Daoy (cell line): ENCODE measurements at regions not wholly inside any gene's neighbourhood (a gene's known extent, or its start where the extent isn't known, plus 50 kb on each side); places are given as distances from the start of the nearest gene placed in this dataset.
"Not testable (repeated sequence)": the region's sequence is repeated elsewhere in the genome, so short reads cannot be mapped to it uniquely, and the experiment has no call there.

Experiments used
- DNase-seq: peaks from one replicate; pipeline ENCODE4 v3.0.0-alpha.2; 2015; ENCODE audit warnings: low read depth

DNA sequence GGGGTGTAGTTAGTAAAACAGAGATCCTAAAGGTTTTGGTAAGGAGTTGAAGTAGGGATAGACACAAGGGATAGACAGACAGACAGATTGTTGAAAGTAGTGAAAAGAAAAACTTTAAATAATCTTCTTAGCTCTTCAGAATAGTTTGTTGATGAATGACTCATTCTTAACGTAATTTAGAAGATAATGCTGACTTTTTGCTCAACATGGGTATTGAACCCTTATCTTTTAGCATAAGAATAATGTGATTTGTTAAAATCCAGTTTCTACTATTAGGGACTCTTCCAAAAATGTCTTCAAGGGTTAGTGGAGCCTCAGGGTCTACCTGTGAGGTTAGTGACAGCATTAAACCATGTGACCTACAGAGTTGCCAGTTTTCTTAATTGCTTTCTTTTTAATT is 411.2 kb downstream of the ETV1 start:
- DNase-seq: no peak

DNA sequence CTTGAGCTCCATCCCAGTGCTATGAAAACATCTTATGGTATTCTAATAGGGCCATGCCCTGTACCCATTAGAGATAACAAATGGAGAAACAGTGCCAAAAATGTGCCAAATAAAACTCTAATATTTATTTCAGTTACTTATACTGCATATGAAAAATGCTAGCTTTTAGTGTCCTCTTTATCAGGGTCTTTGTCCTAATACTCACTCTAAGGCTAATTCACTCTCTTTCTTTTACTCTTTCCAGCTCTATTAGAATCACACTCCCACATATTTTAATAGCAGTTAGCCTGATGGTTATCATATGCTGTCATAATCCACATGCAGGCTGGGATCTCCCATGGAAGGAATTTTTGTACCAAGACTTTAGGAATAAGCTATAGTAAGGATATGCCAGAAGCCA is 408.4 kb downstream of the ETV1 start:
- DNase-seq: no peak

DNA sequence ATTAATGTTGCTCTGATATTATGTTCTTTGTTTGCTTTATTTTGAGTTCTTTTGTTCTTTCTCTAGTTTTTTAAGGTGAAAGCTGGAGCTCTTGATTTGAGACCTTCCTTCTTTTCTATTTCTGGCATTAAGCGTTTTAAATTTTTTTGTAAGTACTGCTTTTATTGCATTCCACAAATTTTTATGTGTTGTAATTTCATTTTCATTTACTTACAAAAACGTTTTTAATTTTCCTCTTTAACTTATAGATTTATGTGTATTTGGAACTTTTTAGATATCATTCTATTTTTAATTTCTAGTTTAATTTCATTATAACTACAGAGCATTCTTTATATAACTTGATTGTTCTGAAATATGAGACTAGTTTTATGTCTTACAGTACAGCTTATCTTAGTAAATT is 395.6 kb downstream of the ETV1 start:
- DNase-seq: no peak

- no peak for DNase-seq
These were observed 387.4 kb downstream of the ETV1 start for GRCh38 chr7:13602036-13602435.

DNA sequence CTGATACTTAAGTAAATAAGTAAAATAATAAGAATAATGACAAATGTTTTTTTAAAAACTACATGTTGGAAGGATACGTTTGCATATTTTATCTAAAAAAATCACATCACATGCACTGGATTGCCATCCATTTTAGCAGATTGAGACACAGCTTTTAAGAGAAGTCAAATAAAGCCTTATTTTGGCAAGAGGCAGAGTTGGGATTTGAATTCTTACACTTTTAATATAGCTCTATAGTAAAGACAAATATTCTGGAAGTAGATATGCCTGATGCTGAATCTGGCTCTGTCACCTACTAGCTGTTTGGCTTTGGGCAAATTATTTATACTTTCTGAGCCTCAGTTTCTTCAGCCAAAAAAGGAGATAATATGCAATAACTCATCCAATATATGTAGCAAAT is 386.4 kb downstream of the ETV1 start:
- DNase-seq: no peak

DNA sequence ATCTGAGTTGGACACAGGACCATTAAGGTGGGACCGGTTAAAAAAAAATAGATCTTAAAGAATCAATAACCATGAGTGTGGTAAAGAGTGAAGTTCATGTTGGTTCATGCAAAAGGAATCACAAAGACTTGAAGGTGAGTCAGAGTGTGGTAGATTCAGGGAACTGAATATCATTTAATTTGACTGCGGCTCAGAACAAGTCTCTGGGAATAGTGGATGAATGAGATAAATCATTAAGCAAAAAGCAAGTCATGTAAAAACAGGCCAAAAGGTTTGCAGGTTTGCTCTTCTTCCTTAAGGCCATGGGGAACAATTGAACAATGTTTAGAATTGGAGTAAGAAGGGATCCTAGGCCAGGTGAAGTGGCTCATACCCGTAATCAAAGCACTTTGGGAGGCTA is 385.8 kb downstream of the ETV1 start:
- DNase-seq: no peak

- no peak for DNase-seq
These were observed 385.3 kb downstream of the ETV1 start for GRCh38 chr7:13604178-13604577.

- no peak for DNase-seq
These were observed 379.1 kb downstream of the ETV1 start for GRCh38 chr7:13610372-13610771.

- DNase-seq: no peak
These were observed 373.8 kb downstream of the ETV1 start for GRCh38 chr7:13615679-13616078.

DNA sequence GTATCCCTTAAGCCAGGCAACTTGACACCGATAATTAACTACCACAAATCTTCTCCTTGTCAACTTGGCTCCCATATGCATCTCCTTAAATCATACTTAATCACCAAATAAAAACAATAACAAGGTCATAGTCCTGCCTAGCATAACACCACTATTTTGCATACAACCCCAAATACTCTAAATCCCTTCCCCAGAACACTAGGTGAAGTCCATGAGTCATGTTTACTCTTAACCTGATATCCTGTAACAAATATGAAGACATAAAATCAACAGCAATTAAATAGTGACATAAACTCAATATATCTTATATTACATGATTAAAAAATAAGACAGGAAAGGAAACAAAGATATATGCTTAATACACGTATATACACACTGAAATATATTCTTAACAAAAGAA is 362.0 kb downstream of the ETV1 start:
- DNase-seq: no peak

DNA sequence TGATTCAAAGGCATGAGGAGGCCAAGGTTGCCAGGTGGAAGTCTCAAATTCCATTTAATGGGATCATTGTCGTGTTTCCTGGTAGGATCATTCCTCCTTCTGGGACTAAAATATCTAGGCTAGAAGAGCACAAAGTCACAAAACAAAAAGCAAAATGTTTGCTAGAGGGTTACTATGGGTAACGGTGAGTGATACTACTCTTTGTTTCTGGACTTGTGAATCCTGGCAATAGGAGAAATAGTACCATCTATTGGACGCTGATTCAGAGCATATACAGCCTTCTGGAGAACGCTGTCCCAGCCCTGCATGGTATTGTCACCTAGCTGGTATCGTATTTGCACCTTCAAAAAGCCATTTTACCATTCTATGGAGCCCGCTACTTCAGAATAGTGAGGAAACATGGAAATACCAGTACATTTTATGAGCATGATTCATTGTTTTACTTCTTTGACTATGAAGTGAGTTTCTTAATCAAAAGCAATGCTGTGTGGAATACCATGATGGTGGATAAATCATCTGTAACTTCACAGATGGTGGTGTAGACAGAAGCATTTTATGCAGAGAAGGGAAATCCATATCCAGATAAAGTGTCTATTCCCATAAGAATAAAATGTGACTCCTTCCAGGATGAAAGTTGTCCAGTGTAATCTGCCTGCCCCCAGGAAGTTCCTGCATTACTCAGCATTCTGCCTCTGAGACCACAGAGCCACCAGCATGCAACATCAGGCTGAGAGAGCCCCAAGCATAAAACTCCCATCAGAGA is 361.0 kb downstream of the ETV1 start:
- DNase-seq: peak; percentile 44

GRCh38 chr7:13631207-13632049 is 358.0 kb downstream of the ETV1 start:
- not testable (repeated sequence) for DNase-seq

DNA sequence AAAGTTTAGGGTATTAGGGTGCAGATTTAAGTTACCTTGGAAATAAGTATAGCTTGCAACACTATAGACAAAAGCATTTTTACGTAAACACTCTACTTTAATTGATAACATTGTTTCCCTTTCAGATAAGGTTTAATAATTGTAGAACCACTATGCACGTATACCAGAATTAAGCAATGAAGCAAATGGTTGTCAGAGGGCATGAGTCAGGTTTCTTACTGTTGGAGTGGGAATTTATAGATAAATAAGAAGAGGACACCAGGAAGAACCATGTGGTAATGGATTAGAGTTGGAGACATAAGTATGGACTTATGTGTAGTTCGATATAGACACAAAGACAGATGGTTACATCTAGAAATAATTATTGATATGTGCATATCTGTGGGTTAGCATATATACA is 355.6 kb downstream of the ETV1 start:
- no peak for DNase-seq

DNA sequence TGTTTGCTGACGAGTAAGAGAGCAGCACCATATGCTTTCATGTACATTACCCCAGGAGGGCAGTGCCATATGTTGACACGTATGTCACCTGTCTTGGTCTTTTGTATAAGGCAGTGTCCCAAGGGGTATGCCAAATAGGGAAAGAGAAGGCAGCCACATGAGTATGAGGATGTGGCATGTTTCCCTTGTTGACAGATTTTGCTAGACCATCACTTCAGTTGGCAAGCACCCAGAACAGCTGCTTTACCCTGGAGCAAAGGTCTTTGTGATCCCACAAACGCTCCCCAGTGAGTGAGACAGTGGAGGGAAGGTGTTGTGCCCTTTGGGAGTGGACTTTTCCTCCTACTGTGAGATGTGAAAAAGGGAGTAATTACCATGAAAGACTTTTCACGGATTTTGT is 350.1 kb downstream of the ETV1 start:
- DNase-seq: no peak

- DNase-seq: no peak
These were observed 347.8 kb downstream of the ETV1 start for GRCh38 chr7:13641714-13642113.

DNA sequence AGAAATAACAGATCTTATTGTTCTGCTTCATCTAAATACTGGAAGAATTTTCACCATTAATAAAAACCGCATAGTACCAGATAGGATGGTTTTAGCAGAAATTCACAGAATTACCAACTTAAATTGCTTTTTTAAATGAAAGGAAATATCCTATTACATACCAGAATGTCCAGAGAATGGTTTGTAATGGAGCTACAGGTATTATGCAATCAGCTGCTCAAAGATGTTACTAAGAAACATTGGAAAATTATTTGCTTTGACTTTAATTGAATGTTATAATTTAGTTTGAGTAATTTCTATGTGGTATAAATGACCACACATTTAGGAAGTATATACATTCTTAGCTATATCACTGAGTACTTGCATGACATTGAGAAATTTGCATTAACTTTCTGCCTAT is 338.3 kb downstream of the ETV1 start:
- no peak for DNase-seq

GRCh38 chr7:13656330-13656729 is 333.1 kb downstream of the ETV1 start:
- DNase-seq: no peak

- no peak for DNase-seq
These were observed 316.2 kb downstream of the ETV1 start for GRCh38 chr7:13673290-13673689.

GRCh38 chr7:13682626-13683025 is 306.8 kb downstream of the ETV1 start:
- DNase-seq: no peak

- no peak for DNase-seq
These were observed 302.0 kb downstream of the ETV1 start for GRCh38 chr7:13687500-13687899.

- DNase-seq: no peak
These were observed 296.9 kb downstream of the ETV1 start for GRCh38 chr7:13692548-13692947.

DNA sequence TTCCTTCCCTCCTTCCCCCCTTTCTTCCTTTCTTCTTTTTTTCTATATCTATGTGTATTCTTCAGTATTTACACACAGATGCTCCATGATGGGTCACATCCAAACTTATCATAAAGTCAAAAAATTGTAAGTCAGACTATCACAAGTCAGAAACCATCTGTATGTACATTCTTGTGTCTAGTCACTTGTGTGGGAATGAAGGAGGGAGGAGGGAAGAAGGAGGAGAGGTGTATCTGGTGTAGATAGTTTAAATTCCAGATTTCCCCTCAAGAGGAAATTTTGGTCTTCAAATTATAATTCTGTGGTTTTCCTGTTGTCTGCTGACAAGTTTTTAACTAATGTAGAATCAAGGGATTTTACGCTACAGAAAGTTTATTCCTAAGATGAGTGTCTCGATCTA is 287.2 kb downstream of the ETV1 start:
- no peak for DNase-seq

- no peak for DNase-seq
These were observed 280.8 kb downstream of the ETV1 start for GRCh38 chr7:13708670-13709069.
